GM23338 (cell line): ENCODE measurements at regions not wholly inside any gene's neighbourhood (a gene's known extent, or its start where the extent isn't known, plus 50 kb on each side); places are given as distances from the start of the nearest gene placed in this dataset.

Experiments used
- ATAC-seq: fragments of 200-7000 bp; cut with Tn5 transposase; 3 replicates; pipeline ENCODE4 v1.9.1; 2020
- DNase-seq: peaks from one replicate; pipeline ENCODE4 v3.0.0-alpha.2; 2015; ENCODE audit warnings: low spot score
- H2AFZ ChIP-seq: fragments of 200-600 bp; sonication (generic); 2 replicates; pipeline ENCODE4 v1.8.0; 2016; ENCODE audit warnings: antibody characterized with exemption, mild to moderate bottlenecking, moderate library complexity
- H3F3A ChIP-seq: fragments of 200-600 bp; sonication (generic); replicated peaks from 2 replicates; pipeline ENCODE4 v1.8.0; 2017; ENCODE audit warnings: antibody characterized with exemption, mixed run types, low read depth
- H3K27ac ChIP-seq: fragments of 200-600 bp; sonication (generic); 2 replicates; pipeline ENCODE4 v1.6.1; 2016; ENCODE audit warnings: low read depth
- H3K27me3 ChIP-seq: fragments of 200-600 bp; sonication (generic); 2 replicates; pipeline ENCODE4 v1.8.0; 2016; ENCODE audit warnings: mild to moderate bottlenecking, mixed run types, moderate library complexity; ENCODE audit not compliant: insufficient read depth
- H3K36me3 ChIP-seq: fragments of 200-600 bp; sonication (generic); 2 replicates; pipeline ENCODE4 v1.8.0; 2016; ENCODE audit warnings: mild to moderate bottlenecking; ENCODE audit not compliant: insufficient read depth
- H3K4me1 ChIP-seq: fragments of 200-600 bp; sonication (generic); 2 replicates; pipeline ENCODE4 v1.8.0; 2016; ENCODE audit warnings: mild to moderate bottlenecking, moderate library complexity; ENCODE audit not compliant: insufficient read depth
- H3K4me2 ChIP-seq: fragments of 200-600 bp; sonication (generic); 2 replicates; pipeline ENCODE4 v1.7.1; 2017; ENCODE audit warnings: mixed run types
- H3K4me3 ChIP-seq: fragments of 200-600 bp; sonication (generic); 2 replicates; pipeline ENCODE4 v1.6.1; 2016; ENCODE audit warnings: mixed run types
- H3K79me2 ChIP-seq: fragments of 200-600 bp; sonication (generic); replicated peaks from 2 replicates; pipeline ENCODE4 v1.8.0; 2017; ENCODE audit warnings: mild to moderate bottlenecking; ENCODE audit not compliant: insufficient read depth
- H3K9me2 ChIP-seq: fragments of 200-600 bp; sonication (generic); 2 replicates; pipeline ENCODE4 v1.8.0; 2017; ENCODE audit not compliant: insufficient read depth
- H4K20me1 ChIP-seq: fragments of 200-600 bp; sonication (generic); replicated peaks from 2 replicates; pipeline ENCODE4 v1.8.0; 2017; ENCODE audit warnings: mild to moderate bottlenecking; ENCODE audit not compliant: insufficient read depth
- H3K27ac Mint-ChIP-seq: 2 replicates; pipeline ENCODE4 v1.8.0; 2020; ENCODE audit warnings: inconsistent platforms, mild to moderate bottlenecking, moderate library complexity, mixed read lengths
- H3K27me3 Mint-ChIP-seq: 3 replicates; pipeline ENCODE4 v1.8.0; 2022; ENCODE audit warnings: low read depth, mild to moderate bottlenecking, moderate library complexity, mixed read lengths, inconsistent platforms; ENCODE audit not compliant: insufficient read depth, poor library complexity
- H3K36me3 Mint-ChIP-seq: 3 replicates; pipeline ENCODE4 v1.8.0; 2021; ENCODE audit warnings: low read depth, mild to moderate bottlenecking, inconsistent platforms, moderate library complexity, mixed read lengths
- H3K4me1 Mint-ChIP-seq: 3 replicates; pipeline ENCODE4 v1.8.0; 2020; ENCODE audit warnings: mild to moderate bottlenecking, inconsistent platforms, mixed read lengths
- H3K4me3 Mint-ChIP-seq: 3 replicates; pipeline ENCODE4 v1.8.0; 2021; ENCODE audit warnings: moderate library complexity, mild to moderate bottlenecking, inconsistent platforms, mixed read lengths
- H3K9me3 Mint-ChIP-seq: 3 replicates; pipeline ENCODE4 v1.8.0; 2020; ENCODE audit warnings: moderate library complexity, mild to moderate bottlenecking, inconsistent platforms, mixed read lengths
- EZH2 ChIP-seq: fragments of 200-600 bp; sonication (generic); IDR thresholded peaks from one replicate; pipeline ENCODE4 v1.8.0; 2017; ENCODE audit warnings: antibody characterized with exemption, mild to moderate bottlenecking, low read depth; ENCODE audit not compliant: unreplicated experiment
- JUNB ChIP-seq: IDR thresholded peaks from one replicate; pipeline ENCODE4 v1.6.1; 2016; ENCODE audit warnings: antibody characterized with exemption; ENCODE audit not compliant: unreplicated experiment
- NANOG ChIP-seq: IDR thresholded peaks from 2 replicates; pipeline ENCODE4 v1.6.1; 2016; ENCODE audit warnings: antibody characterized with exemption, borderline replicate concordance
- POLR2AphosphoS5 ChIP-seq: IDR thresholded peaks from 2 replicates; pipeline ENCODE4 v1.6.1; 2016; ENCODE audit warnings: antibody characterized with exemption, low read depth
- ZNF331 ChIP-seq: fragments of 250-450 bp; sonication (Bioruptor Pico); IDR thresholded peaks from 2 replicates; pipeline ENCODE4 v1.5.0; 2020; ENCODE audit warnings: low read depth, mild to moderate bottlenecking, moderate library complexity
- TF ChIP-seq, protein P1 (sequence below): IDR thresholded peaks from one replicate; pipeline ENCODE4 v1.6.1; 2018; ENCODE audit warnings: antibody characterized with exemption; ENCODE audit not compliant: unreplicated experiment
- TF ChIP-seq, protein P2 (sequence below): IDR thresholded peaks from 2 replicates; pipeline ENCODE4 v1.6.1; 2016; ENCODE audit warnings: antibody characterized with exemption

DNA sequence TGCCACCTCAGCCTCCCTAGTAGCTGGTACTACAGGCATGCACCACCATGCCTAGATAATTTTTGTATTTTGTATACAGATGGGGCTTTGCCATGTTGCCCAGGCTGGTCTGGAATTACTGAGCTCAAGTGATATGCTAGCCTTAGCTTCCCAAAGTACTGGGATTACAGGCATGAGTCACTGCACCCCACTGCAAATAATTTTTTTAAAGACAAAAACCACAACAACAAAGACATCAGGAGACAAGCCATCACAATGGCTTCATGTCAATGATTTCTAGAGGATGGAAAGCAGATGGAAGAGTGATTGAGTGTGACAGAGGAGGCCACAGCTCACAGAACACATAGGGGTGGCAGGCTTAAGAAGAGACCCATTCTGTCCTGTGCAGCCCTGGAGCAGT lies 97.9 kb upstream of the PCSK1 start:
- ATAC-seq: no peak
- Mint-ChIP-seq H3K27ac (no peak overlapping the region), H3K4me1 (peaks cover 2% of the 10 kb centered on the region; the same call in 1 of the 3 replicates), H3K27me3 (peaks cover 1% of the 10 kb centered on the region), H3K36me3 (no peaks in the 10 kb centered on the region), H3K4me3 (no peak overlapping the region), H3K9me3 (no peaks in the 10 kb centered on the region; the same call in 1 of the 3 replicates)
- Histone ChIP-seq H3F3A (no peaks in the 10 kb centered on the region), H3K4me1 (no peaks in the 10 kb centered on the region), H3K27me3 (no peaks in the 10 kb centered on the region), H3K27ac (no peak overlapping the region), H3K36me3 (no peaks in the 10 kb centered on the region), H3K4me2 (no peak overlapping the region), H3K79me2 (no peaks in the 10 kb centered on the region), H4K20me1 (no peaks in the 10 kb centered on the region), H3K4me3 (no peak overlapping the region), H2AFZ (no peak overlapping the region), H3K9me2 (peaks cover 7% of the 10 kb centered on the region; the same call in 1 of the 2 replicates)
- TF ChIP-seq POLR2AphosphoS5: no peak
- no peak for TF ChIP-seq JUNB
- TF ChIP-seq, protein P1, sequence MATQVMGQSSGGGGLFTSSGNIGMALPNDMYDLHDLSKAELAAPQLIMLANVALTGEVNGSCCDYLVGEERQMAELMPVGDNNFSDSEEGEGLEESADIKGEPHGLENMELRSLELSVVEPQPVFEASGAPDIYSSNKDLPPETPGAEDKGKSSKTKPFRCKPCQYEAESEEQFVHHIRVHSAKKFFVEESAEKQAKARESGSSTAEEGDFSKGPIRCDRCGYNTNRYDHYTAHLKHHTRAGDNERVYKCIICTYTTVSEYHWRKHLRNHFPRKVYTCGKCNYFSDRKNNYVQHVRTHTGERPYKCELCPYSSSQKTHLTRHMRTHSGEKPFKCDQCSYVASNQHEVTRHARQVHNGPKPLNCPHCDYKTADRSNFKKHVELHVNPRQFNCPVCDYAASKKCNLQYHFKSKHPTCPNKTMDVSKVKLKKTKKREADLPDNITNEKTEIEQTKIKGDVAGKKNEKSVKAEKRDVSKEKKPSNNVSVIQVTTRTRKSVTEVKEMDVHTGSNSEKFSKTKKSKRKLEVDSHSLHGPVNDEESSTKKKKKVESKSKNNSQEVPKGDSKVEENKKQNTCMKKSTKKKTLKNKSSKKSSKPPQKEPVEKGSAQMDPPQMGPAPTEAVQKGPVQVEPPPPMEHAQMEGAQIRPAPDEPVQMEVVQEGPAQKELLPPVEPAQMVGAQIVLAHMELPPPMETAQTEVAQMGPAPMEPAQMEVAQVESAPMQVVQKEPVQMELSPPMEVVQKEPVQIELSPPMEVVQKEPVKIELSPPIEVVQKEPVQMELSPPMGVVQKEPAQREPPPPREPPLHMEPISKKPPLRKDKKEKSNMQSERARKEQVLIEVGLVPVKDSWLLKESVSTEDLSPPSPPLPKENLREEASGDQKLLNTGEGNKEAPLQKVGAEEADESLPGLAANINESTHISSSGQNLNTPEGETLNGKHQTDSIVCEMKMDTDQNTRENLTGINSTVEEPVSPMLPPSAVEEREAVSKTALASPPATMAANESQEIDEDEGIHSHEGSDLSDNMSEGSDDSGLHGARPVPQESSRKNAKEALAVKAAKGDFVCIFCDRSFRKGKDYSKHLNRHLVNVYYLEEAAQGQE: no peak
- no peak for DNase-seq

DNA sequence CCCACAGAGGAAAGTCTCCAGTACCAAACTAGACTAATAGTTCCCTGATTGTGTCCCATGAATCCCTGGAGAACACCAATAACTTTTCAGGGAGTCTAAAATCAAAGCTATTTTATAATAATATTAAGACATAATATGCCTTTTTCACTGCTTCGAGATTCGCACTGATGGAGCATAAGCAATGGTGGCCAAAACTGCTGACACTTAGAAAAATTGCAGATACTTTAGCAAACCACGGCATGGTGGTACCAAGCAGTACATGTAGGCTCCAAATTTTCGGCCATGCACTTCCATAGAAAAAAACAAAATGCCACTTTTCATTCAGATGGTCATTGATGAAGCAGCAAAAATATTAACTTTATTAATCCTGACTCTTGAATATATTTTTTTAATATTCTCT lies 100.3 kb upstream of the PCSK1 start:
- no peaks in the 10 kb centered on the region for H3K36me3 ChIP-seq
- Mint-ChIP-seq H3K27me3 (peaks cover 1% of the 10 kb centered on the region), H3K27ac (no peak overlapping the region), H3K4me3 (no peak overlapping the region), H3K36me3 (no peaks in the 10 kb centered on the region), H3K4me1 (no peaks in the 10 kb centered on the region; the same call in 2 of the 3 replicates), H3K9me3 (no peaks in the 10 kb centered on the region)
- H3K4me2 ChIP-seq: no peak overlapping the region
- H3F3A ChIP-seq: no peaks in the 10 kb centered on the region
- no peaks in the 10 kb centered on the region for H4K20me1 ChIP-seq
- H3K27ac ChIP-seq: no peak overlapping the region
- H3K4me3 ChIP-seq: no peak overlapping the region
- no peak overlapping the region for H2AFZ ChIP-seq
- ATAC-seq (no peak), DNase-seq (no peak)
- no peaks in the 10 kb centered on the region for H3K27me3 ChIP-seq
- TF ChIP-seq POLR2AphosphoS5 (no peak), NANOG (no peak), ZNF331 (CRISPR knock-in tag) (no peak), EZH2 (no peak)
- TF ChIP-seq, protein P2, sequence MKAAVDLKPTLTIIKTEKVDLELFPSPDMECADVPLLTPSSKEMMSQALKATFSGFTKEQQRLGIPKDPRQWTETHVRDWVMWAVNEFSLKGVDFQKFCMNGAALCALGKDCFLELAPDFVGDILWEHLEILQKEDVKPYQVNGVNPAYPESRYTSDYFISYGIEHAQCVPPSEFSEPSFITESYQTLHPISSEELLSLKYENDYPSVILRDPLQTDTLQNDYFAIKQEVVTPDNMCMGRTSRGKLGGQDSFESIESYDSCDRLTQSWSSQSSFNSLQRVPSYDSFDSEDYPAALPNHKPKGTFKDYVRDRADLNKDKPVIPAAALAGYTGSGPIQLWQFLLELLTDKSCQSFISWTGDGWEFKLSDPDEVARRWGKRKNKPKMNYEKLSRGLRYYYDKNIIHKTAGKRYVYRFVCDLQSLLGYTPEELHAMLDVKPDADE: no peak
- 0 out of 2 replicates have a peak, but pooled peaks cover 1% of the 10 kb centered on the region for H3K9me2 ChIP-seq
- no peaks in the 10 kb centered on the region for H3K79me2 ChIP-seq
- no peaks in the 10 kb centered on the region for H3K4me1 ChIP-seq
